ENCODE measurements at regions not wholly inside any gene's neighbourhood (a gene's known extent, or its start where the extent isn't known, plus 50 kb on each side); places are given as distances from the start of the nearest gene placed in this dataset.
A peak's percentile ranks its signal among the peaks of the same experiment; 100 is the strongest.

- no peak for TF ChIP-seq CTCF (IDR thresholded peaks at IDR 0.05; ENCODE audit: insufficient read depth, low read depth, low read length)
- H3K4me3 ChIP-seq (ENCODE audit: low read depth, low read length), result no peak overlapping the region
- no peak for DNase-seq (ENCODE audit: low read depth)
Measured at GRCh38 chr2:120618830-120619229, 116.8 kb upstream of the GLI2 start.

DNA sequence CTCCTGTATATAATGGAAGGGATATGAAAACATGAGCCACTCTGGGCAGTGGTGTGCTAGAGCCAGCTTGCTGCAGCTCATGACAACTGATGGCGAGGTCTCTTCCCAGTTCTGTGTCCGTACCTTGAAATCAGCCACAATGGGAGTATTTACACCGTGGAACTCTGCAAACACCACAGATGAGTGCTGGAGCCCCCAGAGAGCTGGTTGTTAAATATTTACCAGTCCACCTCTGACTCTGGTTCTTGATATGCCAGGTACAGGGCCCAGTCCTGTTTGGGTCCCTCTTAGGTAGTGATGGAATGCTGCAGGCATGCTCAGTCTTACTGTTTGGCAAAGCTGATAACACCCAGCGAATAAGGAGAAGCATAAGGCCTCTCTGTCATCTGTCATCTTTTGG, 116.1 kb upstream of the GLI2 start:
- no peak for TF ChIP-seq CTCF (IDR thresholded peaks at IDR 0.05; ENCODE audit: insufficient read depth, low read depth, low read length)

DNA sequence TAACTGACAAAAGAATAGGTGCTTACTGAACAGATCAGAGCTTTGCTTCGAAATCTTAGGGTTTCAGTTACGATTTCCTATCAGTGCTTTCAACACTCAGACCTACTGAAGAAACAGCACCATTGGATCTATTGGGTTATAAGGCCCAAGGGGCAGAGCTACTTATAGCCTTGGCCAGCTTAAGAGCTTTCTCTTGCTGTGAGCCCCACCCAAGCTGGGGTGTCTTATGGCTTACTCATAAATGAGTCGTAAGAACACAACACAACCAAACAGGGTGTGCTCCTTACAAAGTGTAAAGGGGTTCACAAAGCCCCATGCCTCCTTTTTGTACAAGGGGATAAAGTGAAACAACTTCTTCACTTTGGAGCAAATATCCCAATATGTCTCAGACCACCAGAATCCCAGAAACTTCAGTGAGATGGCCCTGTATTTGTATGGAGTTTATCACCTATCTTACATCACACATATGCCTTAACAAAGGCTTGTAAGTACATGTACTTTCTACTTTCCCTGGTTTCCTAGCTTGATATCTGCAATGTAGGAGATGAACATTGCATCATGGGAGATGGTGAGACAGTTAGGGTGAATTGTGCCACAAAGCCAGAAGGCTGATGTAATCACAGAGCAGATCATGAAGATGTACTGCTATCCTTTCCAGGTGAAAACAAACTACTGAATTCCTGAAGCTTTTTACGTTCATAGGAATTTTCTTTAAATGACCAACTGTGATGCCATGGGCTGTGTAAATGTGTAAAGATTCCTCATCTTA, 115.5 kb upstream of the GLI2 start:
- no peak overlapping the region for H3K4me3 ChIP-seq (ENCODE audit: low read depth, low read length)
- peak; percentile 13 for DNase-seq (ENCODE audit: low read depth)
- TF ChIP-seq CTCF (IDR thresholded peaks at IDR 0.05; ENCODE audit: insufficient read depth, low read depth, low read length), result no peak

More for the DNA sequence above, 116.1 kb upstream of the GLI2 start:
- no peak overlapping the region for H3K4me3 ChIP-seq (ENCODE audit: low read depth, low read length)
- no peak for DNase-seq (ENCODE audit: low read depth)

DNA sequence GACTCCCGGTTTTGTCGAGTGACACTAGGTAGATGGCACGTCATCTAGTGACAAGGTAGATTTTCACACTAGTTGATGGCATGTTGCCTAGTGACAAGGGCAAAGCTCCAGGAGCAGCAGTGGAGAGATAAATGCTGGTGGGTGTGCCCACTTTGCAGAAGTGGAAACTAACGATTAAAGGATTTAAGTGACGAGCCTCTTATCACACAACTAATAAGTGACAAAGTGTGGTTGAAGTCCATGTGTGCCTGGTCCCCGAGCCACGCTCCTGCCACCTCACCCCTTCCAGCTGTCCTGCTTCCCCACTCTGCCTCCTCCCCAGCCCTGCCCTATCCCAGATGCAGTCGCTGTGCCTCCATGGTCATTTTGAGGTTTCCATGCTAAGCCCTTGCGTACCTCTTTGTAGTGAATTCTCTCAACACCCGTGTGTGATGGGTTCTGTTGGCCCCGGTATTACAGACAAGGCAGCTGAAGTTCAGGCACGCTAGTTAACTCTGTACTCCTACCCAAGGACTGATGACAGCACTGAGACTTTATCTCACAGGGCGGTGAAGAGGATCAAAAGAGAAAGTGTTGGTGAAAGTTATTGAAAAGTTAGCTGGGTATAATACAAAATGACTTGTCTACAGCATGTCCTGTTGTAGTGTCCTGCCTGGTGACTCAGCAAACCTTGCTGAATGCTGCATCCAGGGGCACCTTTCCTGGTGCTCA, 113.4 kb upstream of the GLI2 start:
- no peak for TF ChIP-seq CTCF (IDR thresholded peaks at IDR 0.05; ENCODE audit: insufficient read depth, low read depth, low read length)
- no peak overlapping the region for H3K4me3 ChIP-seq (ENCODE audit: low read depth, low read length)
- DNase-seq (ENCODE audit: low read depth), result no peak

- H3K4me3 ChIP-seq (ENCODE audit: low read depth, low read length), result no peak overlapping the region
- no peak for DNase-seq (ENCODE audit: low read depth)
- TF ChIP-seq CTCF (IDR thresholded peaks at IDR 0.05; ENCODE audit: insufficient read depth, low read depth, low read length), result no peak
Measured at GRCh38 chr2:120622886-120623753, 112.5 kb upstream of the GLI2 start.

- TF ChIP-seq CTCF (IDR thresholded peaks at IDR 0.05; ENCODE audit: insufficient read depth, low read depth, low read length), result no peak
- DNase-seq (ENCODE audit: low read depth), result no peak
- H3K4me3 ChIP-seq (ENCODE audit: low read depth, low read length), result no peak overlapping the region
Measured at GRCh38 chr2:120624061-120624737, 111.5 kb upstream of the GLI2 start.
